WERI-Rb-1 (cell line): ENCODE measurements at regions not wholly inside any gene's neighbourhood (a gene's known extent, or its start where the extent isn't known, plus 50 kb on each side); places are given as distances from the start of the nearest gene placed in this dataset.

Experiments
- DNase-seq: peaks from one replicate; pipeline ENCODE4 v3.0.0-alpha.2; 2020
- H3K27ac ChIP-seq: fragments of 250-450 bp; sonication (Bioruptor Pico); 2 replicates; pipeline ENCODE4 v1.5.1; 2020; ENCODE audit warnings: mild to moderate bottlenecking, moderate library complexity
- H3K27me3 ChIP-seq: fragments of 250-450 bp; sonication (Bioruptor Pico); 2 replicates; pipeline ENCODE4 v1.5.1; 2021; ENCODE audit warnings: mild to moderate bottlenecking, low read depth, moderate library complexity; ENCODE audit not compliant: insufficient read depth, severe bottlenecking
- H3K36me3 ChIP-seq: fragments of 250-450 bp; sonication (Bioruptor Pico); 2 replicates; pipeline ENCODE4 v1.5.1; 2020; ENCODE audit warnings: mild to moderate bottlenecking, moderate library complexity
- H3K4me3 ChIP-seq: 2 replicates; pipeline ENCODE4 v1.5.1; 2011; ENCODE audit warnings: low read depth, mild to moderate bottlenecking, control low read depth, low read length
- H3K9me3 ChIP-seq: fragments of 250-450 bp; sonication (Bioruptor Pico); 2 replicates; pipeline ENCODE4 v1.5.1; 2021; ENCODE audit warnings: mild to moderate bottlenecking, moderate library complexity; ENCODE audit not compliant: severe bottlenecking
- CTCF ChIP-seq: IDR thresholded peaks from 2 replicates; pipeline ENCODE4 v1.5.1; 2011; ENCODE audit warnings: low read depth, mild to moderate bottlenecking, control low read depth, inconsistent platforms, low read length

- DNase-seq: no peak
- no peak overlapping the region for H3K27ac ChIP-seq
- no peaks in the 10 kb centered on the region for H3K36me3 ChIP-seq
- H3K9me3 ChIP-seq: no peaks in the 10 kb centered on the region
- no peak for TF ChIP-seq CTCF
- H3K27me3 ChIP-seq: no peaks in the 10 kb centered on the region
- H3K4me3 ChIP-seq: no peak overlapping the region
These were observed 95.2 kb upstream of the TMCC3 start for GRCh38 chr12:94745562-94745961.

- TF ChIP-seq CTCF: no peak
- no peak for DNase-seq
- no peaks in the 10 kb centered on the region for H3K27me3 ChIP-seq
- no peak overlapping the region for H3K4me3 ChIP-seq
- H3K9me3 ChIP-seq: no peaks in the 10 kb centered on the region
- no peak overlapping the region for H3K27ac ChIP-seq
- H3K36me3 ChIP-seq: no peaks in the 10 kb centered on the region
These were observed 92.8 kb upstream of the TMCC3 start for GRCh38 chr12:94743174-94743573.

- Histone ChIP-seq H3K9me3 (no peaks in the 10 kb centered on the region), H3K27me3 (no peaks in the 10 kb centered on the region), H3K27ac (no peak overlapping the region), H3K4me3 (no peak overlapping the region), H3K36me3 (no peaks in the 10 kb centered on the region)
- no peak for TF ChIP-seq CTCF
- no peak for DNase-seq
These were observed 90.4 kb upstream of the TMCC3 start for GRCh38 chr12:94740601-94741362.

GRCh38 chr12:94736820-94737219, 86.5 kb upstream of the TMCC3 start:
- no peak for DNase-seq
- no peaks in the 10 kb centered on the region for H3K27me3 ChIP-seq
- H3K36me3 ChIP-seq: no peaks in the 10 kb centered on the region
- H3K9me3 ChIP-seq: no peaks in the 10 kb centered on the region
- H3K27ac ChIP-seq: no peak overlapping the region
- TF ChIP-seq CTCF: no peak
- no peak overlapping the region for H3K4me3 ChIP-seq

GRCh38 chr12:94736004-94736403, 85.6 kb upstream of the TMCC3 start:
- no peaks in the 10 kb centered on the region for H3K27me3 ChIP-seq
- no peak overlapping the region for H3K4me3 ChIP-seq
- TF ChIP-seq CTCF: no peak
- H3K9me3 ChIP-seq: no peaks in the 10 kb centered on the region
- DNase-seq: no peak
- no peaks in the 10 kb centered on the region for H3K36me3 ChIP-seq
- no peak overlapping the region for H3K27ac ChIP-seq

- Histone ChIP-seq H3K36me3 (no peaks in the 10 kb centered on the region), H3K27me3 (no peaks in the 10 kb centered on the region), H3K27ac (no peak overlapping the region), H3K4me3 (no peak overlapping the region), H3K9me3 (no peaks in the 10 kb centered on the region)
- no peak for TF ChIP-seq CTCF
- DNase-seq: no peak
These were observed 83.4 kb upstream of the TMCC3 start for GRCh38 chr12:94733727-94734126.
